ENCODE measurements at regions not wholly inside any gene's neighbourhood (a gene's known extent, or its start where the extent isn't known, plus 50 kb on each side); places are given as distances from the start of the nearest gene placed in this dataset.

DNA sequence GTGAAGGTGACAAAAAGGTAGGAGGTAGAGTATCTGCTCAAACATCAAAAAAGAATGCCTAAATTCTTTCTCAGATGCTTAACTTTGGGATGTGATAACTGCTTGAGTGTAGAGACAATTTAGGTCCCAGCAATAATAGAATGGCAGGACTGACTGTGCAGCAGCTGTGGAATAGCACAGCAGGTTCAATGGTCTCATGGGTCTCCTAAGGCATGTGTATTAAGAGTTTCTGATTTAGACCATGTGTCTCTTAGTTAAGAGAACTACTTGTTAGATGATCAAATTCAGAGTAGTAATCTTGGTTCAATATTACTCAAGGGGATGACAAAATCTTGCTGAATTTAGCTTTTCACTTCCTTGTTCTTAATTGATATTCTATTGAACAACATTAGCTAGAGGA lies 72.0 kb downstream of the ALX1 start:
- TF ChIP-seq, protein P1, sequence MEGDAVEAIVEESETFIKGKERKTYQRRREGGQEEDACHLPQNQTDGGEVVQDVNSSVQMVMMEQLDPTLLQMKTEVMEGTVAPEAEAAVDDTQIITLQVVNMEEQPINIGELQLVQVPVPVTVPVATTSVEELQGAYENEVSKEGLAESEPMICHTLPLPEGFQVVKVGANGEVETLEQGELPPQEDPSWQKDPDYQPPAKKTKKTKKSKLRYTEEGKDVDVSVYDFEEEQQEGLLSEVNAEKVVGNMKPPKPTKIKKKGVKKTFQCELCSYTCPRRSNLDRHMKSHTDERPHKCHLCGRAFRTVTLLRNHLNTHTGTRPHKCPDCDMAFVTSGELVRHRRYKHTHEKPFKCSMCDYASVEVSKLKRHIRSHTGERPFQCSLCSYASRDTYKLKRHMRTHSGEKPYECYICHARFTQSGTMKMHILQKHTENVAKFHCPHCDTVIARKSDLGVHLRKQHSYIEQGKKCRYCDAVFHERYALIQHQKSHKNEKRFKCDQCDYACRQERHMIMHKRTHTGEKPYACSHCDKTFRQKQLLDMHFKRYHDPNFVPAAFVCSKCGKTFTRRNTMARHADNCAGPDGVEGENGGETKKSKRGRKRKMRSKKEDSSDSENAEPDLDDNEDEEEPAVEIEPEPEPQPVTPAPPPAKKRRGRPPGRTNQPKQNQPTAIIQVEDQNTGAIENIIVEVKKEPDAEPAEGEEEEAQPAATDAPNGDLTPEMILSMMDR (conservative IDR thresholded peaks at IDR 0.05): no peak
- no peak for TF ChIP-seq EZH2 (IDR thresholded peaks at IDR 0.05; ENCODE audit: low read depth)

Data from PC-9 (cell line).